HG03460 (cell line): ENCODE measurements at regions not wholly inside any gene's neighbourhood (a gene's known extent, or its start where the extent isn't known, plus 50 kb on each side); places are given as distances from the start of the nearest gene placed in this dataset.

Experiments used
- ATAC-seq: cut with Tn5 transposase; IDR thresholded peaks from one replicate; pipeline ENCODE4 v1.9.1; 2021; ENCODE audit not compliant: unreplicated experiment

DNA sequence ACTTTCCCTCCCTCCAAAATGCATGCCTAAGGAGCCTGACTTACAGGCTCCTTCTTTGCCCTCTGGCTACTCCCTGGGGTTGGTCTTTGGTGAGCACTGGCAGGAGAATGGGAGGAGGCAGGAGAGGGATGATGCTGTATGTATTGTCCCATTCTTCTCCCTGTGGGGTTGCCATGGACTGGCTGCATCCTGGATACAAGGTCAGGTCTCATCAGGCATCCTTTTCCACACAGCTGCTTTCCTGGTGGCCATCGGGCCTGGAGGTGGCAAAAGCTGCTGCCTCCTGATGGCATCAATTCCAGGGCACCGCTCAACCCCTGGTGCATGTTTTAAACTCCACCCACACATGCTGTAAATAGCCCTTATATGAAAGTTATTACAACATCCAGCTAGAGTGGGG lies 257.2 kb downstream of the ETS1 start:
- no peak for ATAC-seq

- ATAC-seq: no peak
Measured at GRCh38 chr11:128328955-128329551, 258.3 kb downstream of the ETS1 start.

DNA sequence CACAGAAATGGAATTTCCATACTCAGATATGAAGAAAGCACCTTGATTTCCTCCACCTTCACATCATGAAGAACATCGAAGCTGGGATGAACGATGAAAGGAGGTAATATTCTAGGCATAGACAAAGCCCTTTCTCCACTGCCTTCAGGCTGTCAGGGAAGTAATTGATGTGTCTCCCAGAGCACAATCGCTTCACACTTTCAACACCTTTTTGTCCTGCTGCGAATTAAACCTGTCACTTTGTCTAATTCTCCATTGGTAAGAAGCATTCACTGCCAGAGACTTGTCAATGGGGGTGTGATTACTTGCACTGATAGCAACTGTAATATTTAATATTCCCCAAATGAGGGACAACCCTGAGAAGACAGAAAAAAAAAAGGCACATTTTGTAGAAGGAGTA lies 260.1 kb downstream of the ETS1 start:
- no peak for ATAC-seq

- ATAC-seq: no peak
Measured at GRCh38 chr11:128326791-128327190, 260.6 kb downstream of the ETS1 start.

DNA sequence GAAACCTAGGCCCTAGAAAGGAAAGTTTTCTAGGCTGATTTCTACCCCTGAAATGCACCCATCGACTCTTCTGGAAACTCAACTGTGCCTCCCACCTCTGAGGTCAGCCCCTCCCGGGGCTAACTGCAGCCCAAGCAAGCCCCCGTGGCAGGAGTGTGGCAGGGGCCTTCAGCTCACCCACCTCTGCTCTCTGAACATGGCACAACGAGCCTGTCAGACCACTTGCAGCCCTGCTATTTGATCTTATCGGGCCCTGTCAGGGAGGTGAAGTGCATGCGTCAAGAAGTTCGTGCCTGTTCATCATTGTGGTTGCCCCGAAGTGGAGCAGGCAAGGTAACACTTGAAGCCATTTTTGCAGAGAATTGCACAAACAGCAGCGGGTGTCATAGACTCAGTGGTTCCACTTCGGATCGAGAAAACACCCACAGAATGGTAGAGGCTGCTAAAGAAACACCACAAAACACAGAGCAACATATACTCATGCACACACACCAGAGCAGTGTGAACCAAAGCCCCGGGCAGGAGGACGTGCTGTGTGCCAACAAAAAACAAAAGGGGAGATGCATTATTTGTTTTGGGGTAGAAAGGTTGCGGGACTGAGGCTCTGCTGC lies 262.7 kb downstream of the ETS1 start:
- no peak for ATAC-seq

DNA sequence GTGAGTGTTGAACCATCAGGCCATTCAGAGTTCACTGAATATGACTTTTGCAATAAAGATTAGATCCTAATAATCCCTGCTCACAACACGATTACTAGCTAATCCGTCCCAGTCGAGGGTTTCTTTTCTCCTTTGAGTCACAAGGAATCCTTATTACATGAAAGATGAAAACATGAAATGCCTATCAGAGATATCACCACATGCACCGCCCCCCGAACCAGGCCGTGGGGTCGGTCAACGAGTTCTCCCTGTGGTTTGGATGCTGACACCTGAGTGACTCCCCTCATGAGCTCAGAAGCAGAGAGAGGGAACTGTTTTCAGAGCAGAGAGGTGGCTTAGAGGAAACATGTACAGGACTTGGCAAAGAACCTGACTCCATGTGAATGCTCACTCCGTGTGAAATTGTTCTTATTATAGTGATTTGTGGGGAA lies 263.3 kb downstream of the ETS1 start:
- ATAC-seq: no peak

DNA sequence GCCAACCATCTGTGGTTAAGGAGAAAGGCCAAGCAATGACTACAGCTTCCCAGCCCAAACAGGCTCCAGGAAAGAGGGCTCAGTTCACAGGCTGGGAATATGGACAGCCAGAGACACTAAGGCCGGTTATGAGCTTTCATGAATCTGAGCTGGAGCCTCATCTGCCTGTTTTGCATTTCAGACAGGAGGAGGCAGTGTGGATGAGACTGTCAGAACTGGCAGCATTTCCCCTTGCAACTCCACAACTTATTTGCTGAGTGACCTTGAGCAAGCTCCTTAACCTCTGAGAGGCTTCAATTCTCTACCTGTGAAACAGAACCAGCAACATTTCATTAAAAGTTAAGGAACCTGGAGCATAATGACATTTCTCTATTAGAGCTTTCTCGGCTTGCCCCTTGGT lies 264.0 kb downstream of the ETS1 start:
- peak; percentile 40 for ATAC-seq

DNA sequence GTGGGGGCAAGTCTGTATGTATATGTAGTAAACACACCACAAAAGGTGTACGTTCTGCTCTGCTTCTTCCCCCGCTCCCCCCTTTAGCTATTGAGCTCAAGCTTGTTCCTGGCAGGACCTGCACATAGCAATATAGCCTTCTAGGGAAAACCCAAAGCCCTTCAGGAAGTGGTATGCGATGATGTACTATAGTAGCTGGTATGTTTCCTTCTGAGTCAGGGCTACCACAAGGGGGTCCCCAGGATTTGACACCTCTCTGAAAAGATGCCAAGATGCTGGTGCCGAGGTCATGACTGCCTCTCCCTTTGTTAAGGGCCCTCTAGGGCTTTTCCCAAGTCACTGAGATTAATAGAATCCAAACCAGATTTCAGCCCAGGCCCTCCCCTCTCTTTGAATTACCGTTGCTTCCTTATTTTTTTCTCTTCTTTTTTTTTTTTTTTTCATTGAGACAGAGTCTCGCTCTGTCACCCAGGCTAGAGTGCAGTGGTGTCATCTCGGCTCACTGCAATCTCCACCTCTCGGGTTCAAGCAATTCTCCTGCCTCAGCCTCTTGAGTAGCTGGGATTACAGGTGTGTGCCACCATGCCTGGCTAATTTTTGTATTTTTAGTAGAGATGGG lies 268.4 kb downstream of the ETS1 start:
- ATAC-seq: peak; percentile 90

DNA sequence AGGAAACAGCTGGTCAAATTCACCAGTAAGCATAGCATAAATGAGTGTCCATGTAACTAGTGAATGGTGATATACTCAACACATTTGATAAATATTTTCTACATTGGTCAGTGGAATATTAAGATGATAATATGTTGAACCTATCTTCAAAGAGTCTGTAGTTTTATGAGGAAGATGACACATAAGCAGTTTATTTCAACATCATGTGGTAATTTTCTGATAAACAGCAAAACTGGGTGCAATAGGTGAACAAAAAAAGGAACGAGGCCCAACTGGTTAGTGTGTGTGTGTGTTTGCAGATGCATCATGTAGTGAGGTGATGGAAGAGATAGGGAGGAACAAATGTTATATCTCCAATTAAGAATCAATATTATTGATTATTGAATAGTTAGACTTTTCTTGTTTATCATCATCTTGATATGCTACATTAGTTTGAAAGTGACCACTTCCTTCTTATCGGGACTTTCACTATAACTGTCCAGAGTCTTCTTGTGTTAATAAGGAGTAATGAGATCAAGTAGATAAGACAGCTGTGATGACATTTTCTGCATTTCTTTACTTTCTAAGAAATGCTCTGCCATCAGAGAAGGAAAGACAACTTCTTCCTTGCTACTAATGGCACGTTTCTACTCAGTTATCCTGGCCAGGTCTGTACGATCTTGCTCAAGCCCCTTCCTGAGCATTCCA lies 270.7 kb downstream of the ETS1 start:
- no peak for ATAC-seq

- no peak for ATAC-seq
Measured at GRCh38 chr11:128315933-128316332, 271.4 kb downstream of the ETS1 start.

- no peak for ATAC-seq
Measured at GRCh38 chr11:128313931-128314330, 273.4 kb downstream of the ETS1 start.

DNA sequence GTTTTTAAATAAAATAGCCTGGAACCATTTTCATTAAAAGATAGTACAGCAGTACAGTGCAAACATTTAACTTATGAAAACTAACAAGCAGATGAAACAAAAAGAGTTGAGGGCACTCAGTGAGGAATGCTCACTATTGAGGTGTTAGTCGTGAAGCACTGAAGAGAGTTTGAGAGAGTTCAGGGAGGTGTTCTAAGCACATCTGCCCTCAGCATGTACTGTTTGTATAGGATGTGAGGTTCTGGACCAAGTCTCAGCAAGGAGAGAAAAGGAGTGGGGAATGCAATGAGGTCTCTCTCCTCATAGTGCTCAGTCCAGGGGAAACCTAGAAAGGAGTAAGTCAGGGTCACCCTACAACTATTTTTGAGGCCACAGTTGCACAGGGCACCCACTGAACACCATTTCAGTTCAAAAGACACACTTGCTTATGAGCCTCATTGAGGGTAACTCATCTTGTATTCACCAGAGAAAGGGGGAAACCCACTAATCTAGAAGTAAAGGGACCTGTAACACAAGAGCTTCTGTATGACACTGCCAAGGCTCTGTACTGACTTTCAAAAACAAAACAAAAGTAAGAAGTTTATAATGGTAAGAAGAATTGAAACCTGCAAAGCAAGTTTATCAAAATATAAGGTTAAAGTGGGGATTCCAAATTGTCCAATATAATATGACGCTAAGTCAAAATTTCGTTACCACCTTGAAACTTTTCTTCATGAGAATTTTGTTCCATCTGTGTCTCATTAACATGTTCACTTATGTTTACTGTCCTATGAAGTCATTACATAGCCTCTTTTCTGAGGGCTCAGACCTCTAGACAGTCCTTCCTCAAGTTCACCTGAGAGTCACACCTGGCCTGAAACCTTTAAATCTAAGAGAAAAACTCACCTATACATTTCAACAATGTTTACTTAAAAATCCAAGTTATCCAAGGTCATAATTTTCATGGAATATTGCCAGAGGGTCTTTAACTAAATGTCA lies 275.3 kb downstream of the ETS1 start:
- ATAC-seq: peak; percentile 67

DNA sequence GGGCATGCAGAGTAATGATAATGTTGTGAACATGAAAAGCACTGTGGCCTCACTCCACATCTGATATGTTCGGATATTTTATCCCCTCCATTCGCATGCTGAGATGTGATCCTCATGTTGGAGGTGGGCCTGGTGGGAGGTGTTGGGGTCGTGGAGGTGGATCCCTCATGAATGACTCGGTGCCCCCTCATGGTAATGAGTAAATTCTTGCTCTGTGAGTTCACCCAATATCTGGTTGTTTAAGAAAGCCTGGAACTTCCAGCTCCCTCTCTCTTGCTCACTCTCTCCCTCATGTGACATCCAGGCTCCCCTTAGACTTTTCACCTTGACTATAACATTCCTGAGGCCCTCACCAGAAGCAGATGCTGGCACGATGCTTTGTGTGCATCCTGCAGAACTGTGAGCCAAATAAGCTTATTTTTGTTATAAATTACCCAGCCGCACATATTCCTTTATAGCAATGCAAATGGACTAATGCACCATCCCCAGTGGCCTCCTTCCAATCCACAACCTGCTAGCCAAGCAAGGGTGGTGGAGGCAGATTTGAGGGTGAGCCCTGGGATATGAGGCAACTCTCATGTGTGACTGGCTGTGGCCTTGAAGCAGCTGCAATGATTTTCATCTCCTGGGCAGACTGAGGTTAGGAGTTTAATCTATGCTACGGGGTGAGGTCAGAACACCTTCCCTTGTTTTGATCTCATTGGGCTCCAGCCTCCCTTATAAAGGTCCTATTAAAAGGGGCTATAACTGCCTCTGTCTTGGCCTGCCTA lies 276.5 kb downstream of the ETS1 start:
- ATAC-seq: no peak

DNA sequence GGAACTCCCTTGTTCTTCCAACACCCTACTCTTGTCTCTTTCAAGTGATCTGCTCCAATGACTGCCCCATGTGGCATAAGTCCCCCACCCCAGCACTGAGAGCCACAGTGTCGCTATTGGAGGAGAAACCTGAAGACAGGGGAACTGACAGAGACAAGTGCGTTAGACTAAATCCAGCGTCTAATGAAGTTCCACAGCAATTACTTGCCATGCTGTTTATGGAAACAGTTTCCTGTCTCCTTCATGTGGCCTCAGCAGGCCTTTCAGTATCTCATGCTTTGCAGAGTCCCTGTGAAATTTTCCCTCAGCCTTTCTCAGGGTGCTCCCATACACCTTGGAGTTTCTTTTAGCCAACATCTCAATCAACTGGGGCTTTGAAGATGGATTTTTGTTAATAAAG lies 277.4 kb downstream of the ETS1 start:
- no peak for ATAC-seq

DNA sequence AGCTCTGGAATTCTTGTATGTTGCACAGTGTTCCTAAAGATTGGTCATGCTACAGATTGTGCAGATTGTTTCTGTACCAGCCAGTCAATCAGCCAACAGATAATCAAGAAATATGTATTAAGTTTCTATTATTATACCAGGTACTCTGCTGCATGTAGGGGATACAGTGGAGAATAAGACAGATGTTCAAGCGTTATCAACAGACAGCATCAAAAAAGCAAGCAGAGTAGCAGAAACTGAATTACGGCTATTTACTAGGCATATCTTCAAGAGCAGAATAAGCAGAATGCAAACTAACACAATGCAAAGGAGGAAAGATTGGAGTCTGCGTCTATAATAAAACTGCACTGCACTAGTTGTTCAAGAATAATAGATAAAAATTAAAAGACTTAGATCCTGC lies 278.6 kb downstream of the ETS1 start:
- ATAC-seq: no peak

DNA sequence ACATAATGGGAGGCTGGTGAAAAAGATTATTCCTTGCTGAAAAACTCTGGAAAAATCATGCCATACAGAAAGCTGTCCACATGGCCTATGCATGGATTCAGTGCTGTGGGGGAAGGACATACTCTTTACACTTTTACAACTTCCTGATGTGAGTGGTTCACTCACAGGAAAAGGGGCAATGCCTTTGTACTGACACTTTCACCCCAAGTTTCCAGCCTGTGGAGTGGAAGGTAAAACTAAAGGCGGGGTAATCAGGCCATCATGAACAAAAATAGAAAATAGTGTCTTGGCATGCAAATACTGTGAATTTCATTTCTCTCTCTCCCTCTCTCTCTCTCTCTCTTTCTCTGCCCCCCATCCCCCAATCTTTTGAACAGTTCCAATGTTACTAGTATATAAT lies 281.8 kb downstream of the ETS1 start:
- no peak for ATAC-seq

DNA sequence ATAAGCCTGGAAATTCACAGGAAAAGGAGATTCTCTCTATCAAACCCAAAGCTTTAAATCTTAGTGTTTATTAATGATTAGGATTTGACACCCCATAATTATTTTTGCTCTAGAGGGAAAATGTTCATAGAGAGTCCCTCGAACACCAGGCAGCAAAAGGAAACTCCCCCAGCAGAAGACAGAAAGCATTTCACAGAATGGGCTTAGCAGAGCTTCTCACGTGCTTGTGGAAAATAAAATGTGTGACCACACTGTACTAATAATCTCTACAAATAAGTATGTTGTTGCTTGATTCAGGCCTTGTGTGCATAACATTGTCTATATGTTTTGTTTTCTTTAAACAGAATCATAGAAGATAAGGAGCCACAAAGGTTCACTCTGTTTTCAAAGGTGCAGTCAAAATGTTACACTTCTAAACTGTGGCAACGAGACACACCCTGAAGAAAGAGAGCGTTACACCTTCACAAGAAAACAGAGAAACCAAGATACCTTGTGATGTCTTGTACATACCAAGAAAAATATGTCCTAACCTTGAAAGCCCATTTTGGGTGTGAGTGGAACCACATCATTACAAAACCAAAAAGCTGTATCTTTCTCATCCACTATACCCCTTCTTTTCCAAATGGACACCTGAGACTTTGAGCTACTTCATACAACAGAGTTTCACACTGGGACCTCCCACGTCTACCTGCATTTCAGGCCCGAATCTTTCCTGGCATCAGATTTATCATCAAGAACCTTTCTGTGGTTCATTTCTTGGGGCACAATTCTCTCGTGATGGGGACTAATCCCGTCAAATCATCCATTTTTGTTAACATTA lies 282.5 kb downstream of the ETS1 start:
- ATAC-seq: no peak

DNA sequence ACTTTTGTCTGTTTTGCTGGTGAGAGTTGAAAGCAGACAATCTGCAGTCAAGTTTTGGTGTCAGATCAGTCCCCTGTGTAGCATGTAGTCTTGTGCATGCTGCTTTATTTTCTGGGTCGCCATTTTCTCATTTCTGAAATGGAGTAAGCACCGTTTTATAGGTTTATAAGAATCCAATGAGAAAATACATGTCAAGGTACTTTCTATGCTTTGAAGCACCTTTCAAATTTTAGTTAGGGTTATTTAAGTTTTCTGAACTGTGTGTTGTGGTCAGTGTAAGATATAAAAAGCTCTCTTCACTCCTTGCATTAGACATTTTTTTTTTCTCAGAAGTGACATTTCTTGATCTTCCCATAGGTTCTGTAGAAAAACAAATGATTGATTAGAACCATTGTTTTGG lies 283.2 kb downstream of the ETS1 start:
- ATAC-seq: no peak

- ATAC-seq: no peak
Measured at GRCh38 chr11:128303383-128303782, 284.0 kb downstream of the ETS1 start.
